ENCODE measurements at regions not wholly inside any gene's neighbourhood (a gene's known extent, or its start where the extent isn't known, plus 50 kb on each side); places are given as distances from the start of the nearest gene placed in this dataset.

- no peak for DNase-seq
These were observed 160.1 kb downstream of the TMX1 start for GRCh38 chr14:51400139-51400538.

DNA sequence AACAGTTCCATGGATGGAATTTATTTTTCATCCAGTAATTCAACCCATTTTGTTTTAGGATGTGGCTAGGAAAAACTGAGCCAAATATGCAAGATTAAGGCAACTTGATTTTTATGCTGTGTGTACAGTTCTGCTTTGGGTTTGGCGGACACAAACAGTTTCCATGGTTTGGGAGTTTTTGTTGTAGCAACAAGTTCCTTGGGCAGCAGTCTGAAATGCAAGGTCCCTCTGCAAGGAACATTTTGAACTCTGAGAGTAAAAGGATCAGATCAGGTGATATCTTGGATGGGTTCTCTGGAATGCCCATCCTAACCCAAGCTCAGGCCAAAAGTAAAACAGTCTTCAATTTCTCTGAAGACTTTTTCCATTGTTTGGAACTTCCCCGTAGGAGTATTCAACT is 161.2 kb downstream of the TMX1 start:
- no peak for DNase-seq

GRCh38 chr14:51401756-51402155 is 161.7 kb downstream of the TMX1 start:
- DNase-seq: no peak

GRCh38 chr14:51410897-51411296 is 170.8 kb downstream of the TMX1 start:
- DNase-seq: no peak

- no peak for DNase-seq
These were observed 179.6 kb downstream of the TMX1 start for GRCh38 chr14:51419685-51420084.

GRCh38 chr14:51422704-51423103 is 182.7 kb downstream of the TMX1 start:
- no peak for DNase-seq

- DNase-seq: no peak
These were observed 184.0 kb downstream of the TMX1 start for GRCh38 chr14:51424041-51424440.

DNA sequence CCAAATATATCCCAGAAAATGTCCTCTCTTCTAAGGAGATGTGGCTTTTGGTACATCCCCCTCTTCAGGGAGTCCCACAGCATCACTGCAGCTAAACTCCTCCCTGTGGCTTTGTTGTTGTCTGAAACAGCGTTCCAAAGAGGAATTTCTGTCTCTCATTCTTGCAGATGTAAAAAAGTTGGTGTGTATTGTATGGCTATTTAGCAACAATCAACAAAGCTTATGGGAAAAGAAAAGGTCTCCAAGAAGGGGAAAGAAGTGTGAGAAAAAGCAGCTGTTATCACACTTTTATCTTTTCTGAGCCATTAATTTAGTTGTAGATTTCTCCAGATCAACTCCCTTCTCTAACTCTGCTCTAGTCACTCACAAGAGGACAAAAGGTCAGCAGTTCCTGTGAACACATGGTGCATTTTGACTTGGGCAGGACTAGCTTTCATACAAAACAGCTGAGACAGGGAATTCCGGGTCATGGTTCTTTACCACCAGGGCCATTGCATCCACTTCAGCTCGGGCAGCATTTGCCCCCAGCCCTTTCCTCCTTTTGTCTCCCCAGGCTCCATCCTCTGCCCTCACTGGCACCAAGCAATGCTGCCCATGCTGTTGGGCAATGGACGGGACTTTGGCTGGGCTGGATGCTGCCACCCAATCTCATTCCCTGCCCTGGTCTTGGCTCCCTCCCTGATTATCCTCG is 184.7 kb downstream of the TMX1 start:
- no peak for DNase-seq

DNA sequence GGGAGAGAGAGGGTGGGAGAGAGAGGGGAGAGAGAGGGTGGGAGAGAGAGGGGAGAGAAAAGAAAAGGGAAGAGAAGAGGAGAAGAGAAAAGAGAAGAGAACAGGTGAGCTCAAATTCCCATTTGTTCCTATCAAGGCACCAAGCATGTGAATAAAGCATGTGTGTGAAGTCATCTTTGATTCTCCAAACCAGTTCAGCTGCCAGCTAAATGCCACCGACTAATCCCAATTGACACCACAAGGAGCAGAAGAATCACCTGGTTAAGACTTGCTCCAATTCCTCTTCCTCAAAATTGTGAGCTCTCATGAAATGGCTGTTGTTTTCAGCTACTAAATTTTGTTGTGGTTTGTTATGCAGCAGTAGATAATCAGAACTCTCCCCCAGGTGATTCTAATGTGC is 188.9 kb downstream of the TMX1 start:
- no peak for DNase-seq

DNA sequence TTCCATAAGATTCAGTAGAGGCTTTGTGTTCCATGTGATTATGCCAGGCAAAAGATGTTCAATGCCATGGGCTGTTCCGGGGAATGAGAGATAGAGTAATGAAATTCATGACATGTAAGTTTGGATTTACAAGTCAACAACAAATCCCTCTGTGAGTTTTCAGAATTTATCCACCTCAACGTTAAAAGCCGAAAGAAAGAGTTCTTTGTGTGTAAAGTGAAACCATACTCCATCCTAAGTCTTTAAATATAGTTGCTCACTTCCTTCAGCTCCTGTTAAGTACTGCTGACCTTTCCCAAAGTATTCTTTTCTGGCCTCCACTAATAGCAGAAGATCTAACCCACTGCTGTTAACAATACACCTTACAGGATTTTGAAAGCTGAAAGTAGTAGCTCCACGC is 190.0 kb downstream of the TMX1 start:
- no peak for DNase-seq

GRCh38 chr14:51430633-51431032 is 190.6 kb downstream of the TMX1 start:
- no peak for DNase-seq

- no peak for DNase-seq
These were observed 191.1 kb downstream of the TMX1 start for GRCh38 chr14:51431033-51431709.

DNA sequence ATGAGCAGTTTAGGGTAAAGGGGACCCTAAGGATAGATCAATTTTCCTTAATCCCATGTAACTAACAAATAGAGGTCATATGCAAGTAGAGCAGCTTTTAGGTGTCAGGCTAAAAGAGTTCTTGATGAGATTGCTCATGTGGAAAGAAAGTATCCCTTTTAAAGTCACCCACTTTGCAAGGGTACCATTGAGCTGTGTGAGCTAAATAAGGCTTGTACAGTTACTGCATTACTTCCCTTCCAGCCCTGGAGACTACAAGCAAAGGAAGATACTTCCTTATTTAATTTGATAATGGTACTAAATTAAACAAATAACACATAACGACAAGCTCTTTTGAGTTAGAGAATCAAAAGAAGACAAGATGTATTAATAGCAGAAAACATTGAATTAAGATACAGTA is 191.7 kb downstream of the TMX1 start:
- no peak for DNase-seq

- no peak for DNase-seq
These were observed 192.4 kb downstream of the TMX1 start for GRCh38 chr14:51432302-51432948.

DNA sequence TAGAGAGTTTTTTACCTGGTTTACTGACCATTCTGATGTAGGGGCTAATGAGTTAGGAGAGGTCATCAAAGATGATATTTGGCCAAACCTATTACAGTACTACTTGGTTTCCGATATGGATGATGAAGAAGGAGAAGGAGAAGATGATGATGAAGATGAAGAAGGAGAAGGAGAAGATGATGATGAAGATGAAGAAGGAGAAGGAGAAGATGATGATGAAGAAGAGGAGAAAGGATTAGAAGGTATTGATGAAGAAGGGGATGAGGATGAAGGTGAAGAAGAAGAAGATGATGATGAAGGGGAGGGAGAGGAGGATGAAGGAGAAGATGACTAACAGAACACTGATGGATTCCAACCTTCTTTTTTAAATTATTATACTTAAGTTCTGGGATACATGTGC is 196.6 kb downstream of the TMX1 start:
- DNase-seq: no peak

- no peak for DNase-seq
These were observed 199.8 kb downstream of the TMX1 start for GRCh38 chr14:51439896-51440295.

DNA sequence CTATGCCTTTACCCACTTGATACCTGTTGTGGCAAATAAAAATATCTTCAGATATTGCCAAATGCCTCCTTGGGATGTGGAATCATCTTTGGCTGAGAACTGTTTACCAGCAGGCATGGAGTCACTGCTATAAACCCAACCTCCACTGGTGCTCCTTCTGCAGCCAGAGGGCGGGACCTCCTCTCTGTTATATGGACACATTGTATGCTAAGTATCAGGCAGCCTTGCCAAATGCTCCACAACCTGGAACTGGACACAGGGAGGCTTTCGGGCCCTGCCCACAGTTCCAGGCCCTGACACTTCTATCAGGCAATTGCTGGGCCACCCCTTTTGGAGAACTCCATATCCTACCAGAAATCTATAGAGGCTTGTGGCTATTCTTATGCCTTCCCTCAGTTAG is 201.0 kb downstream of the TMX1 start:
- no peak for DNase-seq

DNA sequence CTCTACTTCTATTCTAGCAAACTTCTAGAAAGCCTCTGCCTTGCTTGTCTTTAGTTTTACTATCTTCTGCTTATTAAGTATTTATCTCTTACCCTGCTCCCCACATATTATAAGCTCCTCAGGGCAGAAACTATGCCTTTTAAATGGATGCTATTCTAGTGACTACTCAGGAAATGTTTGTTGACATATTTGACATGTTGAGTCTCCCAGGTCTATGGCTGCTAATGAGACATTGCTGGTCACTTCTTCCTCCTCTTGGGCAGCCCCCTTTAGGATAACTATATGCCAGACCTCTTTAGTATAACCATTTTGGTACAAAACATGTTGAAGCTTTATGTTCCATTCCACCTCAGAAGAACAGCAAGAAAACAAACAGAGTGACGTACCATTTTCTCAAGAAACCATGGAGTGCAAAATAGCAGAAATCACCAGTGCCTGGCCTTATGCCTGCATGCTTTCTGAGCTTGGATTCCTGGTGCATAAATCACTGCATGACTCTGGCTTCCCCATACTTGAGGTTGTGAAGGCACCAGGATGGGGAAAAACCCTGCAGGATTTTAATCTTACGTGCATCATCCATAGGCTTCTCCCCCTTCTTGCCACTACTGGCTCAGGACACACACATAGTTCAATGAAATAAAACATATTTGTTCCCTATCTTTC is 202.6 kb downstream of the TMX1 start:
- no peak for DNase-seq

DNA sequence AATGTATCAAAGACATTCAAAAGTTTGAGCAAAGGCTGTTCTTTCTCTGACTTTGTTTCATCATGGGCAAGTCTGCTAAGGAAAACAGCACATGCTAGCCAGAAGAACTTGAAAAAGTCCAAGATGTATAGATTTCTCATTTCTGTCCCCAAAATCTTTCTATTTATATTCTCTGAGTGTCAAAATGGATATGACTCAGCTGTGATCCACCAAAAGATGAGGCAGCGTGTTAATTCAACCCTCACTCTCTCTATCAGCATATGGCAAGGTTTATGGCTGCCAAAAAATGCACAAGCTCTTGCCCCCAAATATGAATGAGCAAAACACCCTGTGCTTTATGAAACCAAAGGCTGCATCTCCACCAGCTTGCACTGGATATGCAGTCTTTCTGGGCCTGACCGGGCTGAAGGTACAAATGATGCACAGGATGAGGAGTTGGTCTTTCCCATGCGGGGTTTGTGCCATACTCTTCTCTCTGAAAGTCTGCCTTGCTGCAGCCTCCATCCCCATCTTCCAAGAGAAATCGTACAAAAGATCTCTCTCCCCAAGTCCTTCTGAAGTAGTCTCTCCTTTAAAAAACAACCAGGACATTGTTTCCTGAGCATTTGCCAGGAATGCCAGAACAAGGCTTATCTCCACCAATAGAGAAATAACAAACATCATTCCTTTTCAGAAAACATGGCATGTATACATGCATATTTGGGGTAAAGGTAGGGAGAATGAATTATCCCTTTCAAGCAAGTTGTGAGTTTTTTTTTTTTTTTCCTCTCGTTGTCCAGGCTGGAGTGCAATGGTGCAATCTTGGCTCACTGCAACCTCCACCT is 203.4 kb downstream of the TMX1 start:
- no peak for DNase-seq

GRCh38 chr14:51444353-51445000 is 204.4 kb downstream of the TMX1 start:
- no peak for DNase-seq

- DNase-seq: no peak
These were observed 204.9 kb downstream of the TMX1 start for GRCh38 chr14:51445001-51445390.

DNA sequence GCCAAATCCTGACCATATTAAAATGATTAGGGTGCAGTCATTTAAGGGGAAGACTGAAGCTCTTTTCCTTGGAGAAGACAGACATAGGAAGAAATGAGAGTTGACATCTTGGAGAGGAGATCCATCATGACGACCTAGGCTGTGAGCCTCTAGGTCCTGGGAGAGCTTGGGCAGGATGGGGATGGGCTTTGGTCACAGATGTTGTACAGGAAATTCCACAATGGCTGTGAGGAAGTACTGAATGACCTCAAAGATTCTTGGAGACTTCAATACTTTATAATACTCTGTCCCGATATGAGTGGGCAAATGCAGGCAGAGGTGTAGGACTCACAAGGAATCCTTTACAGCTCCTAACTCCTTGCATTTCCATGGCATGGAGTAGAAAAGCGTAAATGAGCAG is 204.9 kb upstream of the FRMD6 start:
- no peak for DNase-seq
